Spleen (tissue), 11 donors: ENCODE measurements at regions not wholly inside any gene's neighbourhood (a gene's known extent, or its start where the extent isn't known, plus 50 kb on each side); places are given as distances from the start of the nearest gene placed in this dataset.

Source experiments
- DNase-seq: peaks from one replicate; pipeline ENCODE4 v3.0.0-alpha.2; 2020
- H3K27ac ChIP-seq, 8 donors: fragments of 200-600 bp; sonication (generic) in 7 of 8; 1 replicate in 4 of 8; 2 replicates in 4 of 8; pipeline versions ENCODE4 v1.5.0 to v1.8.0; 2016 to 2021; ENCODE audit warnings: inconsistent platforms in 4 of 8, mild to moderate bottlenecking in 4 of 8, moderate library complexity in 1 of 8
- H3K27me3 ChIP-seq, 7 donors: fragments of 200-600 bp; sonication (generic) in 6 of 7; replicated peaks in 1 of 7; 1 replicate in 4 of 7; 2 replicates in 3 of 7; pipeline versions ENCODE4 v1.5.0 to v1.8.0; 2016 to 2021; ENCODE audit warnings: inconsistent platforms in 3 of 7, mild to moderate bottlenecking in 1 of 7
- H3K36me3 ChIP-seq, 6 donors: fragments of 200-600 bp; sonication (generic) in 5 of 6; 1 replicate in 4 of 6; 2 replicates in 2 of 6; pipeline versions ENCODE4 v1.5.0 to v1.8.0; 2016 to 2021; ENCODE audit warnings: inconsistent platforms in 2 of 6
- H3K4me1 ChIP-seq, 6 donors: fragments of 200-600 bp; sonication (generic) in 5 of 6; 1 replicate in 3 of 6; 2 replicates in 3 of 6; pipeline versions ENCODE4 v1.5.0 to v1.8.0; 2016 to 2021; ENCODE audit warnings: inconsistent platforms in 3 of 6
- H3K4me3 ChIP-seq, 8 donors: fragments of 200-600 bp; sonication (generic) in 7 of 8; 1 replicate in 4 of 8; 2 replicates in 4 of 8; pipeline versions ENCODE4 v1.5.0 to v1.8.0; 2016 to 2021; ENCODE audit warnings: inconsistent platforms in 4 of 8, mild to moderate bottlenecking in 4 of 8, moderate library complexity in 2 of 8
- H3K9me3 ChIP-seq, 8 donors: fragments of 200-600 bp; sonication (generic) in 7 of 8; 1 replicate in 4 of 8; 2 replicates in 4 of 8; pipeline versions ENCODE4 v1.5.0 to v1.8.0; 2016 to 2021; ENCODE audit warnings: inconsistent platforms in 4 of 8
- CTCF ChIP-seq, 11 experiments: fragments of 200-600 bp in 7 of 11; fragments of 450-650 bp in 4 of 11; sonication (generic) in 4 of 11; IDR thresholded peaks in 8 of 11; conservative IDR thresholded peaks in 3 of 11; 1 replicate in 7 of 11; 2 replicates in 4 of 11; pipeline versions ENCODE4 v1.4.0 to v1.8.0; 2016 to 2021; ENCODE audit warnings: antibody characterized with exemption in 11 of 11, inconsistent platforms in 4 of 11, mild to moderate bottlenecking in 1 of 11
- POLR2A ChIP-seq, 3 donors: fragments of 450-650 bp; IDR thresholded peaks; one replicate each; pipeline ENCODE4 v1.5.1; 2017; ENCODE audit warnings: antibody characterized with exemption in 3 of 3, mild to moderate bottlenecking in 1 of 3
- POLR2AphosphoS5 ChIP-seq, 3 donors: sonication (generic); formaldehyde crosslinking; IDR thresholded peaks; one replicate each; pipeline ENCODE4 v1.5.1; 2017; ENCODE audit warnings: antibody characterized with exemption in 3 of 3
- WGBS, 5 donors: extraction: QIAGEN DNeasy Blood & Tissue Kit in 3 of 5; methylation state at CpG; one replicate each; pipeline versions ENCODE4 v1.1.5 to v1.1.7; 2013 to 2018; 5-methylcytosine and 5-hydroxymethylcytosine counted together
- intact Hi-C: fragments of 100-400 bp; cut with DNase I; formaldehyde crosslinking; loops from one replicate; pipeline ENCODE4 v1.15.0; 2023; ENCODE audit warnings: low total_unique reads
- donor health status: healthy with polysubstance abuse.
- donor health status: DM: no; HTN: no; CAD: no; lungs with moderate emphysema.
- donor health status: DM: no; HTN: no; CAD: no.
- donor health status: Bipolar disorder and iron deficiency.
- donor health status: healthy.
- donor health status: DM: no; HTN: no; CAD: no.
- donor health status: DM: yes; HTN: yes; CAD: no.

DNA sequence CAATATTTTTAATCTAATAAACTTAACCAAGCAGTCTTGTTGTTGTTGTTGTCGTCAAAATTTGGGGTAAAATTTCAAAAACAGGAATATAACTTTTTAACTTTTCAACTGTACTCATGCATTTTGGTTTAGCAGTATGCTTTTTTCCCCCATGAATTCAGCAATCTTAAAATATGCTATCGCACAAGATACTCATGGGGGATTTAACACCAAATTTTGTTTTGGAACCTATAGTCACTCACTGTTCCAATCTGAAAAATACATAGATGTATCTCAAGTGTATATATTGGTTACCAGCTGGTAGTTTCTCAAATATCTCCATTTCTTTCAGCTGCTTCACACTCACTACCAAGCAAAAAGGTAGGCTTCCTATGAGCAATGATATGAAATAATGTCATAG lies 91.4 kb upstream of the PIK3CG start:
- no peak for TF ChIP-seq POLR2AphosphoS5 (IDR thresholded peaks at IDR 0.05)
- TF ChIP-seq CTCF (IDR thresholded peaks at IDR 0.05 in 8 of 11, conservative IDR thresholded peaks at IDR 0.05 in 3 of 11) = no peak
- intact Hi-C loops = no loop called here
- 93 to 99% (median 96%) methylated on average over 2 of the region's 2 CpGs for WGBS, 5 donors

GRCh38 chr7:106774213-106774767 lies 90.8 kb upstream of the PIK3CG start:
- Histone ChIP-seq H3K27me3 (no peaks in the 10 kb centered on the region), H3K9me3 (peaks cover 0 to 3% (median 0%) of the 10 kb centered on the region in 8 donors), H3K27ac (no peak overlapping the region), H3K4me3 (no peak overlapping the region), H3K4me1 (no peaks in the 10 kb centered on the region), H3K36me3 (no peaks in the 10 kb centered on the region)
- intact Hi-C loops = no loop called here
- no peak for DNase-seq
- WGBS, 5 donors = 90 to 98% (median 94%) methylated on average over 4 of the region's 4 CpGs
- no peak for TF ChIP-seq POLR2AphosphoS5 (IDR thresholded peaks at IDR 0.05)
- TF ChIP-seq POLR2A (IDR thresholded peaks at IDR 0.05) = no peak
- no peak for TF ChIP-seq CTCF (IDR thresholded peaks at IDR 0.05 in 8 of 11, conservative IDR thresholded peaks at IDR 0.05 in 3 of 11)

More for the DNA sequence above, 91.4 kb upstream of the PIK3CG start:
- DNase-seq = no peak
- Histone ChIP-seq H3K4me3 (no peak overlapping the region), H3K4me1 (peaks cover 0 to 1% (median 0%) of the 10 kb centered on the region in 6 donors), H3K9me3 (peaks cover 0 to 3% (median 0%) of the 10 kb centered on the region in 8 donors), H3K36me3 (no peaks in the 10 kb centered on the region), H3K27ac (no peak overlapping the region), H3K27me3 (no peaks in the 10 kb centered on the region)

GRCh38 chr7:106774768-106775551 lies 90.1 kb upstream of the PIK3CG start:
- Histone ChIP-seq H3K27ac (no peak overlapping the region), H3K9me3 (peaks cover 0 to 3% (median 0%) of the 10 kb centered on the region in 8 donors), H3K36me3 (no peaks in the 10 kb centered on the region), H3K27me3 (no peaks in the 10 kb centered on the region), H3K4me3 (no peak overlapping the region), H3K4me1 (no peaks in the 10 kb centered on the region)
- intact Hi-C loops = no loop called here
- no peak for TF ChIP-seq POLR2AphosphoS5 (IDR thresholded peaks at IDR 0.05)
- TF ChIP-seq CTCF (IDR thresholded peaks at IDR 0.05 in 8 of 11, conservative IDR thresholded peaks at IDR 0.05 in 3 of 11) = no peak
- TF ChIP-seq POLR2A (IDR thresholded peaks at IDR 0.05) = no peak
- DNase-seq = no peak
- 75 to 85% (median 81%) methylated on average over 12 of the region's 12 CpGs for WGBS, 5 donors

GRCh38 chr7:106775552-106775936 lies 89.5 kb upstream of the PIK3CG start:
- DNase-seq = no peak
- no peaks in the 10 kb centered on the region for H3K4me1 ChIP-seq
- intact Hi-C loops = no loop called here
- H3K36me3 ChIP-seq = no peaks in the 10 kb centered on the region
- peaks cover 0 to 3% (median 0%) of the 10 kb centered on the region in 8 donors for H3K9me3 ChIP-seq
- no peak overlapping the region for H3K4me3 ChIP-seq
- H3K27ac ChIP-seq = no peak overlapping the region
- no peak for TF ChIP-seq POLR2AphosphoS5 (IDR thresholded peaks at IDR 0.05)
- no peak for TF ChIP-seq POLR2A (IDR thresholded peaks at IDR 0.05)
- no peak for TF ChIP-seq CTCF (IDR thresholded peaks at IDR 0.05 in 8 of 11, conservative IDR thresholded peaks at IDR 0.05 in 3 of 11)
- no peaks in the 10 kb centered on the region for H3K27me3 ChIP-seq
- WGBS, 5 donors = 78 to 96% (median 85%) methylated on average over 4 of the region's 4 CpGs
